HG03108 (cell line): ENCODE measurements at regions not wholly inside any gene's neighbourhood (a gene's known extent, or its start where the extent isn't known, plus 50 kb on each side); places are given as distances from the start of the nearest gene placed in this dataset.
A peak's percentile ranks its signal among the peaks of the same experiment; 100 is the strongest.
"Not testable (repeated sequence)": the region's sequence is repeated elsewhere in the genome, so short reads cannot be mapped to it uniquely, and the experiment has no call there.

ENCODE experiments used
- ATAC-seq: cut with Tn5 transposase; IDR thresholded peaks from one replicate; pipeline ENCODE4 v1.9.1; 2021; ENCODE audit warnings: moderate library complexity; ENCODE audit not compliant: unreplicated experiment

DNA sequence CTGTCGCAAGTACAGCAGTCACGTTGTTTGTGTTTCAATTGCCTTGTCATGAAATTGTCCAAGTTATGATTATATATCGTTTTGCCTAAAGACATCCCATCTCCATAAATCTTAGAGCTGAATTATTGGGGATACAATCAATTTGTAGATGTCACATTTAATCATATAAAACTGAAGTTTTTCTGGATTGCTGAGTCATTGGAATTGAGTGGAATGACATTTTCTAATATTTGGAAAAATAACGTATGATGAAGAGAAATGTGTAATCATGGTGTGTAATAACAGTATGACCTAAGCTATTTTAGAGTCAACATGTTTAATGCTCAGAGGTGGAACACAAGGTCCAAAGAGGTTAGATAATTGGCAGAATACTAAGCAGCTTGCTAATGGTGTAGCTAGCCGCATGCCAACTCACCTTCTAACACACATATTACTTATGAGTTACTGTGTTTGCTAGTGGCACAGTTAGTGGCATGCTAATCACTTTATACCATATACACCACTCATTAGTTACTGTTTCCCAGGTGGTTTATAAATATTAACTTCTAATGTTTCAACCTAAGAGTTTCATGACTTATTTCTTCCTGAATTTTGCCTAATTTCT lies 473.1 kb upstream of the GRAMD2B start:
- ATAC-seq = no peak

DNA sequence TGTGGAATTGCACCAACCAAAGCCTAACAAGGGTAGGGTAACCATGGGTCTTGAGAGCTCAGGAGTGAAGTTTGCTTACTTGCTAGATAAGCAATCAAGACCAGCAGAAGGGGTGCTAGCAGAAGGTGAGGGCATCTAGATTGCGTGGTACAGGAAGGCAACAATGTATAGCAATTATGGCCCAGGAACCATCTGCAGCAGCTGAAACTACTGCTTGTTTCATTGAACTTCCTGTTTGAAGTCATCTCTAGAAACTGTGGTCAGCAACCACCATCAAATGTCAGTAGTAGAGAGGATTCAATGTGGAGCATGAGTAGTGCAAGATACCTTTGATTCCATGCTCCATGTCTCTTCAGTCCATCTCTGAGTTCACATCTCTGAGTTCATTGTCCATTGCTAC lies 462.1 kb upstream of the GRAMD2B start:
- ATAC-seq = peak; percentile 99

DNA sequence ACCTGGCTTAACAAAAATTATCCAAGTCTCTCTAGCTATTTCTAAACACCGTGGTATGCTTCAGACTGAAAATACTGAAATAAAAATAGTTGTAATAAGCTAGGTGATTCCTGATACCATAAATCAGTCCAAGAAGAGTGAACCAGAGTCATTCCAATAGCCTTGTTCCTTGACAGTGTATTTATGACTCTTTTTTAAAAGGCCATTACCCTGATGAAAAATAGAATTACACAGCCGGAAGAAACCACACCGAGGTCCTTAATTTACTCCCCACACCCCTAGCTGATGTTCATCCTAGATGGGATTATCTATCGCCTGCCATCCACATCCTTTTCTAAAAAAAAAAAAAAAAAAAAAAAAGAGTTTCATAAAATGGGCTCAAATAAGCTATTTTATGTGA lies 457.6 kb upstream of the GRAMD2B start:
- ATAC-seq = no peak

DNA sequence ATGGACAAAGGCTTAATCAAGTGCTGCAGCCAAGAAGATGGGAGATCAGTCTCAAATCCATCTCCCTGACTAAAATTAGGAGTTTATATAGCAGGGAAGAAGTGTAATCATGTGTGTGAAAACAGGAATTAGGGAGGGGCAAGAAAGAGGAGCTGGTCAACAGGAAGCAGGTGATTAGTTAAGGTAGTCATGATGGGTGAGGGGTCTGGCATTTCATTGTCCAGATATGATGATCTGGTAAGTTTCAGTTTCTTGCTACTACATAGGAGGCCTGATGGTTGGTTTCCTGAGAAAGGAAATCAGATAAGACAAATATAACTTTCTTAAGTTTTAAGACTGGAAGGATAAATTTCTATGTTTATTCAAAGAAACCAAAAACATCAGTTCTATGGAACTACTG lies 455.6 kb upstream of the GRAMD2B start:
- ATAC-seq = no peak

DNA sequence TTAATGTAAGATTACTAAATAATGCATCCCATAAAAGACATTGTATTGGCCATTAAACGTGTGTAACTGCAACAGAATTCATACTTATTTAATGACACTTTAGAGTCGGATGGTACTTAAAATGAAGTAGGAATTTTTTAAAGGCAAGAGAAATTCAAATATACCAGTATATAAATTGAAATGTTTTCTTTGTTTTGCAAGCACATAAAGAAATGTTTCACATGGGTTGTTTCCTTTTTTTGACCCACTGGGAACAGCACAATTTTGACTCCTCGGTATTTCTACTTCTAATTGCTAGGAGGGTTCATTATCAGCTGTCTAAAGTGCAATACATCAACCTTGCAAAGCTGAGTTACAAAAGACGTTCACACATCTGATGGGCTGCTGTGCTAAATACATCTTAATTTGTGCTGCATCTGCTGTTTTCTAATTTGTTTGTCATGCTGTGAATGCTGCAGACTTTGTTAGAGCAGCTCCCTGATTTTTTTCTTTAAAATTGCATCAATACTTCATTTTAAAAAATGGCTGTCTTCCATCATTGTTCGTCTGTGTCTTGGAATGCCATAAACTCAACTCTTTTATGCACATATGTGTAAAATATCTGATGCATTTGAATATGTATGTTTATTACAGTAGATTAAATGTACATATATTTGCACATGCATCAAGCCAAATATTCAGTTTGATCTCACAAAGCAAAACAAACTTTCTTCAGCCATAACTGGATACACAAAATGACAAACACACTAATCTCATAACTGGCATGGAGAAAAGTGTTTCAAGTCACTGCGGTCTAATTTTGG lies 454.0 kb upstream of the GRAMD2B start:
- no peak for ATAC-seq

DNA sequence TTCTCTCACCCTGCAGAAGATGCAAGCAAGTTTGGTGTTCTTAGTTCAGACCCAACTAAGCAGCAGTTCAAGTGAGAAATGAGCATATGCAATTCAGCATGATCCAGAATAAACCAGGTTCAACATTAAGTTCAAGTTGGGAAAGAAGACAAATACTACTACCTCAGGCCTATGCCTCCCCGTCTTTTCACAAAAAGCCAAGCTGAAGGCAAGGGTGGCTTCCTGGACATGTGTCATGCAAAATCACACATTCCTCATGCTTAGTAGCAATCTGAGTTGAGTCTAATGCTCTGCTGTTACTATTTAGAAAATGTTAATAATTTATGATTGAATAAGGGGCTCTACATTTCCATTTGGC lies 453.4 kb upstream of the GRAMD2B start:
- ATAC-seq = no peak

DNA sequence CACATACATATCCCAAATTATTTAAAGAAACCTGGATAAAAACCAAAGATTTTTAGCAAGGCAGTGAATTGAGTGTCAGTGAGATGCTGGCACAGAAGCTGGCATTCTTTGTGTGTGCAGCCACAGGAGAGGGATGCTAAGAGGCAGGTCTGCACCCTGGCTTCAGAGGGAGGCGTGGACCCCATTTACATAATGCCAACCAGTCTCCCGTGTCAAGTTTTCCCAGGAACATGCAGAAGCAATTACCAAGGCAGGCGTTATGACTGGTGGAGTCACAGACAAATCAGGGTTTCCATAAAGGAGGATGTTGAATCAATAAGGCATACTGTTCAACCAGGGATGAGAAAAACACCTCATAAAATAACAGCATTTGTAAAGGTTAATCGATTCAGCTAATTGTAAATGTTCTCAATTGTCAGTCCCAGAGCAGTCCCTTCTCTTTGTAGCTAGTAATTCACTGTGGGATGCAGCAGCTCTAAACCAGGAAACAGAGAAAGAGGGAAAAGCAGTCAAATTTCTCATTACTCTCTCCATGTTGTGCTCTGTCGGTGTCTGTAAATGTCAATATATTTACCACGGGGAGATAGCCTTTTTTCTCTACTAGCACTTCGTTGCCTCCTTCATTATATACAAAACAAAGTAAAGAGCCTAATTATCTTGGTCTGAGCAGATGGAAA lies 452.4 kb upstream of the GRAMD2B start:
- no peak for ATAC-seq

DNA sequence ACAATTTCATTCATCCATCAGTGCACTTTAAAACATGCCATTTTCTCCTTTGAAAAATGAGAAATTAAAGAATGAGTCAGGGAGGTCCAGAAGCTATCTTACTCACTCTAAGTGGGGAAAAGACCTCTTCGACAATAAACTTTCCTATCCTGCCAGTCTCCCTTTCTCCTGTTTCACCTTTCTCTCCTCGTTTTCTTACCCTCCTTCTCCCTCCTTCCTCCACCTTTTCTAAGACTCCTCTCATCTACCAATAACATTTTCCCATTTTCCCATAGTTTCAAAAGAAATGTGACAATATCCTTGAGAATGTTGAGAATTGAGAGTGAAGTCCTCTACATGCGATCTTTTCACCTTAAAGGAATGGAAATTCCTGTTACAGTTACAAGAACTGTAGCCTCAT lies 450.5 kb upstream of the GRAMD2B start:
- ATAC-seq = no peak

DNA sequence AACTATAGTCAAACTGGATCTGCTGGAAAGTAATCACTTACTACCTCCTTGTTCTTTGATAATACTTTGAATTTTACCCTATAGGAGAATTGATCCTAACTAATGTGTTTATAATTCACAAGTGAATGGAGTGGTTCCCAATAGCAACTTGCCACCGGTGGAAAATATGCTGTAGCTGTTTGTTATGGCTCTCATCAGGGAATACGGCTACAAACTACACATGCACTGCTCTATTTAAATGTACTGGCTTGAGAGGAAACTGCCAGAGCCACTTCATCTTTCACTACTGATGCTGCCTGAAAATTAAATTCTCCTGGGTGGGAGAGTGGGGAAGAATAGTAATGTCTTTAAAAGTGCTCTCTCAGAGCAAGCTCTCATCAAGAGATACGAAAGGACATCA lies 448.5 kb upstream of the GRAMD2B start:
- no peak for ATAC-seq

DNA sequence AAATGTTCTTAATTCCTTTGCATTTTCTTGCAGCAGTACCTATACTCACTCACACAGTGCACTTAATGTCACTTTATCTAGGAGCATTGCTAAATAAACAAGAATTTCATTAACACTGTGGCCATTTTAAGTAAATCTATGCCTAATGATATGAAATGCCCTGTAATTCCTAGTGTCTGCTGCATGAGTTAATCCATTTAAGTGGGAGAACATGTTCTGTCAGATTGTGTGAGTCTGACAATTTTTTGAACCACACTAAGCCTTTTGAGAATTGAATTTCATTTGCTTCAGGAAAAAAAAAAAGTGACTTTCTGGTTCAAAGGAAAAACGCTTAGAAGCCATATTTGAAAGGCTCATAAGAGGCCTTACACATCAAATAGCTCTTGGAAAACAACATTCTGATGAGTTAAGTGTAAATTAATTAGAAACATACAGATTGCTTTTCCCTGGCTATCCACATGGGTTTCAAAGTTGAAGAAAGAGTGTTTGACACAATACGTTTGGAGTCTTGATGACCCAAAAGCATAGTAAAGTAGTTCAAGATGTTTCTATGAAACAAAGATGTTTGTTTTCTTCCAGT lies 446.7 kb upstream of the GRAMD2B start:
- no peak for ATAC-seq

DNA sequence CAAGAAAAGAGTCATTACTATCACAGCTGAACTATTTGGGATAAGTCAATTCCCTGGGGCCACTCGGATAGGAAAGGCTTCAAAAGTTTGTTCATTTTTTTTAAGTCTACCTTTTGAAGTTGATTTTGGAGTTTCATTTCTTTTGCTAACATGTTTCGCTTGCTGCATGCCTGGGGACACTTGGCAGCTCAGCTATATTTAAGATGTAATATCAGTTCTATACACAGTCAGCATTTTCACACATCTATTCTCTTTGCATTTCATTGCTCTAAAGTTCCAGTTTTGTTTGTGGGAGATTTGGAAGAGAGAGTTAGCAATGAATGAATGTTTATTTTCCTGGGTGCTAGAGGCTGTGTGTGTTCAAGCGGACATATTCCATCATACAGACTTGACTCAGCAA lies 445.2 kb upstream of the GRAMD2B start:
- no peak for ATAC-seq

DNA sequence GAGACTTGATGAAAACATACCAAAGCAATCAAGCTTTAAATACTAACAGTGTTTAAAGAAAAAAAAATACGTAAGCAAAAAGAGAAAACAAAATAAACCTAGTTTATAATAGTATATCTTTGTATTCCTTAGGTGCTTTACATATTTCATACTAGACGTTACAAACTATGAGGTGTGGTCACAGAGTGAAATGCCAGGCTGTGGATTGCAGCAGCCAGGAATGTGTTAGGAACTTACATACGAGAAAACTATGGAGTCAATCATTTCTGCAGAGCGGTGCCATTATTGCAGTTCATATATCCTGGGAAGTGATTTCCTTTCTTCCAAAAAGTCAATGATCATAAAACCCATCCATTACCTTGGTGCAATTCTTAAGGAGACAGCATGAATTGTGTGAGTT lies 443.6 kb upstream of the GRAMD2B start:
- no peak for ATAC-seq

DNA sequence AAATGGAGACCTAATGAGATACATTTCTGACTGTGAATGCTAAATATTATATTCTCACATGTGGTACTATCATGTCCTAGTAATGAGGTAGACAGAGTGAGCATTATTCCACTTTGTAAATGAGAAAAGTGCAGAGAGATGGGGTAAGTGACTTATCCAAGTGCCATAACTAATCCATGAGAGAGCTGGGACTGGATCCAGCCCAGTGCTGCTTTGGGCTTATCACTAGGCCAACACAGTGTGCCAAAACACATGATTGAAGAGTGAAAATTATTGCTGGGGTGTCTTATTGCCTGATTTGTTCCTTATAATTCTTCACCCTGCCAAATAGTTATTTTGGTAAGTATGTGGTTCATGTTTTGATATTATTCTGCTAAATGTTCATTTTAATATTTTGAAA lies 442.2 kb upstream of the GRAMD2B start:
- ATAC-seq = no peak

DNA sequence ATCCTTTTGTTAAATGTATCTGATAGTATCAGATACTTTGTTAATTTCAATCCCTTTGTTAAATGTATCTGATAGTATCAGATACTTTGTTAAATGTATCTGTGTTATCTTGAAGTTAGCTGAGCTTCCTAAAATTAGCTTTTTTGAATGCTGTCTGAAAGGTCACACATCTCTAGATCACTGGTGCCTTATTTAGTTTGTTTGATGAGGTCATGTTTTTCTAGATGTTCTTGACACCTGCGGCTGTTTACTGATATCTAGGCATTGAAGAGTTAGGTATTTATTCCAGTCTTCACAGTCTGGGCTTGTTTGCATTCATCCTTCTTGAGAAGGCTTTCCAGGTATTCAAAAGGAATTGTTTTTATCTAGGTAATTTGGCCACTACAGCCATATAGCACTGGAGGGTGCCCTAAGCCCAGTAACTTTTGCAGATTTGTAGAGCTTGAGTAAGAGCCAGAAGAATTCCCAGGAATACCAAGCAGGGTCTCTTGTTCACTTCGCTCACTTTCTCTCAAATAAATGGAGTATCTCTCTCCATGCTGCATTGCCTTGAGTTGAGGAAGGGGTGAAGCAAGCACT lies 435.4 kb upstream of the GRAMD2B start:
- ATAC-seq = no peak

DNA sequence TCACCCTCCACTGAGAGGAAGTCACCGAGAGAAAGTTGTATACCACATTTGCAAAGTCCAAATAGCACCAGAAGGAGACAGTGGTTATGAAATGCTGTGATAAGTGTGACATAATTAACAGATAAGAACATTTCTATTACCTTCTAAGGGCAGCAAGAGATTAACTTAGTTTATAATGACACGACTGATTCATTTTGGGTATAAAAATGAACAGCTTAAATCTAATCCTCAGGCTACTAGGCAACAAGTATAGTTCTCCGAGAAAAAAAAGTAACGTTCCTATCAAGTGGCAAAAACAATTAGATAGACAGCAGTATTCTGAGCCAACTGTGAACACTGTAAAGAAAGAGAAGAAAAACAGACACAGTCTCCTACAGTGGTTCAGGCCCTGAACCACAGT lies 431.2 kb upstream of the GRAMD2B start:
- ATAC-seq = no peak

DNA sequence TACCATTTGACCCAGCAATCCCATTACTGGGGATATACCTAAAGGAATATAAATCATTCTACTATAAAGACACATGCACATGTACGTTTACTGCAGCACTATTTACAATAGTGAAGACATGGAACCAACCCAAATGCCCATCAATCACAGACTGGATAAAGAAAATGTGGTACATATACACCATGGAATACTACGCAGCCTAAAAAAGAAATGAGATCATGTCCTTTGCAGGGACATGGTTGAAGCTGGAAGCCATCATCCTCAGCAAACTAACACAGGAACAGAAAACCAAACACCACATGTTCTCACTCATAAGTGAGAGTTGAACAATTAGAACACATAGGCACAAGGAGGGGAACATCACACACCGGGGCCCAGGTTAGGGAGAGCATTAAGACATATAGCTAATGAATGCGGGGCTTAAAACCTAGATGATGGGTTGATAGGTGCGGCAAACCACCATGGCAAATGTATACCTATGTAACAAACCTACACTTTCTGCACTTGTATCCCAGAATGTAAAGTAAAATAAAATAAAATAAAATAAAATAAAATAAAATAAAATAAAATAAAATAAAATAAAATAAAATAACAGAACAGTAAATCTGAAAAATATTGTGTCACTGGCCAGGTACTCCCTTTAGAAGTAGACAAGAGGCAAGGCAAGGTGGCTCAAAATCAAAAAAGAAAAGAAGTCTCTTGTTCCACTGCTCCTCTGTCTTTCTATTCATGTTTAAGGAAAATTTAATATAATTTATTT lies 423.8 kb upstream of the GRAMD2B start:
- not testable (repeated sequence) for ATAC-seq

DNA sequence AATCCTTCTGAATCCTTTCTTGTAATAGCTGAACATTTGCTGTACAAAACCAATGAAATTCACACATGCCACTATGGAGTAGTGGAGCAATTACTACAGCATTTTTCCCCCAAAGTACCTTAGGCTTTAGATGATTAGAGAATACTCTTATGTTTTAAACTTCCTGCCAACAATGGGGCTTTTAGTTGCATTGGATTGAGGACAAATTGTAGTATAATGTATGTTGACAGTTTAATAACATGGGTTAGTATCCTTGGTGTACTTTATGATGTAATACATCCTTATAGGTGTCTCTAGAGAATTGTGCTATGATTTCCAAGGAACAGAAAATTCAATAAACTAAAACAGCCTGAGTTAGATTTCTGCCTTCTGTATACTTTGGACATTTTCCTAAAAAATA lies 422.7 kb upstream of the GRAMD2B start:
- no peak for ATAC-seq

DNA sequence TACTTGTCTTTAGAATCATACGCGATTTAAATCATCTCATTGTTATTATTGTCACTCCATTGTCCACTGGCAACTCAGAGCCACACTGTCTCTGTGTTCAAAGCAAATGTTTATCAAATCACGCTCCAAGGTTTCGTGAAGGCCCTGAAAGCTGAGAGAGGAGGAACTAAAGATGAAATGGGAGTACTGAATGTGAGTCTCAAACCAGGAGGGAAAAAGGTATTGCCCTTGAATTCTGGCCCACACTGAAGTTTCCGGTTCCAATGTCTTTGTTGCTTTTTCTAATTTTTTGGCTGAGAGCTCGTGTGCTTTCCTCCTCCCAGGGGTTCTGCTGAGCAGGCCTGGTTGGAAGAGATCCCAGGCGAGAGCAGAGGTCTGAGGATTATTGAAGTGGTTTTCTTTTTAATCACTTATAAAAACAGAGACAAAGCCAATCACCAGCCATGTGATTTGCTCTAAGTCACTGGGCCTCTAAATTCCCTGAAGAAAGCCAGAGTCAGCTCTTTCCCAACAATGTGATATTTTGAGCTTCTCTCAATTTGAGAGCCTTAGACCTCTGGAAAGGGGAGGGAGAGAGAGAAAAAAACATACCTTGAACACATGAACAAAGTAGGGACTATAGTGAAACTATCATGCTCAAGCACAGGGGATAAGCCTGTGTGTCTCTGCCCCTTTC lies 420.8 kb upstream of the GRAMD2B start:
- ATAC-seq = no peak

DNA sequence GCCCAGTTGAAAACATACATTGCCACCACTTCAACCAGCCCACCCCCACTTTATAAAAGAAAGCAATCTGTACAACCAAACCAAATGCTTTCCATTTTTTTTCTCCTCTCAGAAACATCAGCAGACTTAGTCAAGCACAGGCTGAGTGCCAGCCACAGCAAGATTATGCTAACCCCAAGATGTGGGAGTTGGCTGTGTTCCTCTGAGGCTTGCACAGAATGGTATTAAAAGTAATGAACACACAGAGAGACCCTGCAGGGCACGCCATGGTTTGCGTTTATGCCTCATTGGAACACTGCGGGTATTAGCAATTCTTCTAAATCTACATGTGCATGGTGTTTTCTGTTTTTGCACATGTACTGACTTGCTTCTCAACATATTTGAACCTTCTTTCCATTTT lies 419.9 kb upstream of the GRAMD2B start:
- no peak for ATAC-seq

DNA sequence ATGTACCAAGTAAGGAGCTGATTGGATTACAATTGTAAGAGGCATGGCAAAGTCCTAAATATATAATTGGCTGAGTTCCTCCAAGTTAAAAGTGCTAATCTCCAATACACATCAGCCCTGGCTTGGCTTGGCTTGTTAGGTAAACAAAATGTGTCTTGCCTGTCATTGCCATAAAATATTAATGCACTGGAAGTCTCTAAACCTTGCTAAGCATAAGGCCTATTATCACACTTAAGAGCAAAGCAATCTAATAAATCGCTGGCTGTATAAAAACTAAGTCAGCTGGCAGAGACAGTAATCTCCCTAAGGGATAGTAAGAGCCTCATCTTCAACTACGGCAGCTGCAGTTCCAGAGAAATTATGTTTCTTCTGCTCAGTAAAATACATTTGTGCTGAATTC lies 418.6 kb upstream of the GRAMD2B start:
- ATAC-seq = no peak
